H1 (cell line): ENCODE measurements at regions not wholly inside any gene's neighbourhood (a gene's known extent, or its start where the extent isn't known, plus 50 kb on each side); places are given as distances from the start of the nearest gene placed in this dataset.
A peak's percentile ranks its signal among the peaks of the same experiment; 100 is the strongest.

Experiments used
- CTCF ChIA-PET: fragments of 300-600 bp; sonication (Branson Sonifier 250); formaldehyde crosslinking; loops from one replicate; lab custom pipeline; 2021; ENCODE audit not compliant: partially characterized antibody; lab: Charles Lee
- POLR2A ChIA-PET: fragments of 300-600 bp; sonication (Branson Sonifier 250); formaldehyde crosslinking; loops from one replicate; lab custom pipeline; 2021; ENCODE audit warnings: inconsistent platforms; ENCODE audit not compliant: partially characterized antibody; lab: Charles Lee
- DNase-seq, 2 experiments: peaks; one replicate each; pipeline versions ENCODE4 v3.0.0 to v3.0.0-alpha.2; 2010 to 2022; ENCODE audit warnings: low spot score in 2 of 2, low read depth in 1 of 2, mixed read lengths in 1 of 2
- FAIRE-seq: peaks from 2 replicates; lab custom pipeline; 2011; peaks lifted over from hg19 to GRCh38; lab: Jason Lieb, UNC
- H2AFZ ChIP-seq: 2 replicates; pipeline ENCODE4 v1.8.1; 2012; ENCODE audit warnings: low read length, inconsistent platforms
- H2AK5ac ChIP-seq: 2 replicates; pipeline ENCODE4 v1.6.1; 2013; ENCODE audit warnings: low read depth, low read length
- H2BK120ac ChIP-seq: replicated peaks from 2 replicates; pipeline ENCODE3; 2013; ENCODE audit warnings: low read depth, low read length, inconsistent platforms
- H2BK12ac ChIP-seq: 2 replicates; pipeline ENCODE4 v1.6.1; 2013; ENCODE audit warnings: low read depth, low read length
- H2BK15ac ChIP-seq: 2 replicates; pipeline ENCODE4 v1.6.1; 2013; ENCODE audit warnings: low read length
- H2BK20ac ChIP-seq: 2 replicates; pipeline ENCODE4 v1.6.1; 2013; ENCODE audit warnings: low read length
- H2BK5ac ChIP-seq: 2 replicates; pipeline ENCODE4 v1.6.1; 2013; ENCODE audit warnings: low read depth, low read length
- H3K14ac ChIP-seq: 2 replicates; pipeline ENCODE4 v1.6.1; 2013; ENCODE audit warnings: inconsistent platforms; ENCODE audit not compliant: insufficient read length
- H3K18ac ChIP-seq: 2 replicates; pipeline ENCODE4 v1.6.1; 2013; ENCODE audit warnings: low read length; ENCODE audit errors: extremely low read depth
- H3K23ac ChIP-seq: 2 replicates; pipeline ENCODE4 v1.6.1; 2013; ENCODE audit warnings: inconsistent platforms; ENCODE audit not compliant: insufficient read length
- H3K23me2 ChIP-seq: 2 replicates; pipeline ENCODE4 v1.6.1; 2013; ENCODE audit warnings: low read depth, low read length
- H3K27ac ChIP-seq: 2 replicates; pipeline ENCODE4 v1.6.1; 2011; ENCODE audit warnings: low read depth, low read length, inconsistent platforms
- H3K27me3 ChIP-seq, 4 experiments: replicated peaks in 1 of 4; 1 replicate in 1 of 4; 2 replicates in 3 of 4; pipeline versions ENCODE4 v1.6.1 to v1.8.1; 2011 to 2013; ENCODE audit warnings: low read length in 3 of 4, mild to moderate bottlenecking in 3 of 4, inconsistent platforms in 2 of 4, mixed read lengths in 2 of 4, moderate library complexity in 1 of 4; ENCODE audit not compliant: control insufficient read depth in 3 of 4, insufficient read depth in 3 of 4; ENCODE audit errors: extremely low read depth in 1 of 4
- H3K36me3 ChIP-seq, 4 experiments: 2 replicates each; pipeline versions ENCODE4 v1.6.1 to v1.8.1; 2011 to 2013; ENCODE audit warnings: mild to moderate bottlenecking in 4 of 4, low read length in 3 of 4, moderate library complexity in 2 of 4, control low read depth in 1 of 4, inconsistent platforms in 1 of 4; ENCODE audit not compliant: insufficient read depth in 4 of 4, control insufficient read depth in 2 of 4
- H3K4ac ChIP-seq: replicated peaks from 2 replicates; pipeline ENCODE3; 2013; ENCODE audit warnings: low read length, low read depth, mixed read lengths, inconsistent platforms; ENCODE audit not compliant: insufficient read length
- H3K4me1 ChIP-seq, 4 experiments: replicated peaks in 1 of 4; 1 replicate in 1 of 4; 2 replicates in 3 of 4; pipeline versions ENCODE4 v1.6.1 to v1.8.1; 2011 to 2013; ENCODE audit warnings: low read length in 3 of 4, inconsistent platforms in 2 of 4, mixed read lengths in 1 of 4; ENCODE audit not compliant: insufficient read depth in 4 of 4, control insufficient read depth in 3 of 4
- H3K4me2 ChIP-seq, 2 experiments: 2 replicates each; pipeline versions ENCODE4 v1.6.1 to v1.8.1; 2011 to 2013; ENCODE audit warnings: low read depth in 2 of 2, low read length in 2 of 2, control low read depth in 1 of 2, inconsistent platforms in 1 of 2, mild to moderate bottlenecking in 1 of 2; ENCODE audit not compliant: insufficient read depth in 1 of 2
- H3K4me3 ChIP-seq, 4 experiments: fragments of 200-600, 300-600 bp in 1 of 4; sonication (generic), shearing (Covaris generic), sonication (Bioruptor Twin) in 1 of 4; 2 replicates each; pipeline versions ENCODE4 v1.5.1 to v1.8.1; 2011 to 2016; ENCODE audit warnings: low read length in 4 of 4, low read depth in 3 of 4, control low read depth in 2 of 4, inconsistent platforms in 2 of 4, mild to moderate bottlenecking in 2 of 4, mixed read lengths in 1 of 4, moderate library complexity in 1 of 4; ENCODE audit not compliant: insufficient read depth in 2 of 4; ENCODE audit errors: extremely low read depth in 1 of 4
- H3K56ac ChIP-seq: replicated peaks from 2 replicates; pipeline ENCODE3; 2013; ENCODE audit warnings: low read depth, mild to moderate bottlenecking, mixed read lengths, low read length, inconsistent platforms; ENCODE audit not compliant: insufficient read length
- H3K79me1 ChIP-seq: 2 replicates; pipeline ENCODE4 v1.6.1; 2013; ENCODE audit warnings: low read depth, low read length, control low read depth
- H3K79me2 ChIP-seq, 2 experiments: 2 replicates each; pipeline versions ENCODE4 v1.6.1 to v1.8.1; 2012 to 2013; ENCODE audit warnings: low read length in 2 of 2, mild to moderate bottlenecking in 2 of 2, inconsistent platforms in 1 of 2; ENCODE audit not compliant: insufficient read depth in 2 of 2, control insufficient read depth in 1 of 2
- H3K9ac ChIP-seq, 4 experiments: replicated peaks in 1 of 4; 1 replicate in 1 of 4; 2 replicates in 3 of 4; pipeline versions ENCODE4 v1.6.1 to v1.8.1; 2011 to 2013; ENCODE audit warnings: low read depth in 3 of 4, low read length in 3 of 4, control low read depth in 2 of 4, mild to moderate bottlenecking in 2 of 4, moderate library complexity in 2 of 4, inconsistent platforms in 1 of 4; ENCODE audit errors: extremely low read depth in 1 of 4
- H3K9me3 ChIP-seq, 2 experiments: 2 replicates each; pipeline versions ENCODE4 v1.6.1 to v1.8.1; 2012 to 2013; ENCODE audit warnings: mild to moderate bottlenecking in 2 of 2, moderate library complexity in 2 of 2, control low read depth in 1 of 2, inconsistent platforms in 1 of 2, low read depth in 1 of 2, low read length in 1 of 2, mixed read lengths in 1 of 2; ENCODE audit not compliant: insufficient read depth in 2 of 2
- H4K20me1 ChIP-seq, 2 experiments: replicated peaks in 1 of 2; 2 replicates each; pipeline versions ENCODE3 to v1.8.1; 2011 to 2013; ENCODE audit warnings: inconsistent platforms in 2 of 2, low read length in 2 of 2, mild to moderate bottlenecking in 1 of 2; ENCODE audit not compliant: insufficient read depth in 2 of 2, control insufficient read depth in 1 of 2
- H4K5ac ChIP-seq: 2 replicates; pipeline ENCODE4 v1.6.1; 2013; ENCODE audit warnings: low read length, low read depth, mixed read lengths, inconsistent platforms; ENCODE audit not compliant: insufficient read length
- H4K8ac ChIP-seq: 2 replicates; pipeline ENCODE4 v1.8.0; 2013; ENCODE audit warnings: mild to moderate bottlenecking, moderate library complexity, low read length, inconsistent platforms; ENCODE audit not compliant: insufficient read depth; ENCODE audit errors: extremely low read depth
- H4K91ac ChIP-seq: replicated peaks from 2 replicates; pipeline ENCODE3; 2013; ENCODE audit warnings: low read length, mixed read lengths, inconsistent platforms; ENCODE audit not compliant: insufficient read length
- ASH2L ChIP-seq: fragments of 200-600, 300-600 bp; sonication (generic); IDR thresholded peaks from one replicate; pipeline ENCODE4 v1.7.1; 2017; ENCODE audit warnings: low read length
- ATF2 ChIP-seq: IDR thresholded peaks from 2 replicates; pipeline ENCODE4 v1.6.1; 2012; ENCODE audit warnings: low read length, inconsistent platforms
- CBX8 ChIP-seq: fragments of 300-800, 300-1000 bp; sonication (generic); IDR thresholded peaks from 2 replicates; pipeline ENCODE4 v1.7.1; 2016; ENCODE audit warnings: low read depth, low read length, borderline replicate concordance
- GTF2F1 ChIP-seq: IDR thresholded peaks from 2 replicates; pipeline ENCODE4 v1.6.1; 2012; ENCODE audit warnings: low read depth, low read length, improper control_type of control experiment, borderline replicate concordance
- JUND ChIP-seq: IDR thresholded peaks from 2 replicates; pipeline ENCODE4 v1.6.1; 2011; ENCODE audit warnings: mild to moderate bottlenecking, improper control_type of control experiment, low read length
- KDM5A ChIP-seq: fragments of 200-600 bp; IDR thresholded peaks from 2 replicates; pipeline ENCODE4 v1.7.1; 2012; ENCODE audit warnings: mild to moderate bottlenecking, low read length, inconsistent platforms, mixed read lengths
- SRF ChIP-seq: IDR thresholded peaks from 2 replicates; pipeline ENCODE4 v1.6.1; 2011; ENCODE audit warnings: mild to moderate bottlenecking, low read depth, low read length, moderate library complexity
- TBP ChIP-seq: IDR thresholded peaks from 2 replicates; pipeline ENCODE4 v1.6.1; 2011; ENCODE audit warnings: low read depth, low read length, improper control_type of control experiment
- TCF12 ChIP-seq: IDR thresholded peaks from 2 replicates; pipeline ENCODE4 v1.6.1; 2011; ENCODE audit warnings: low read depth, mild to moderate bottlenecking, low read length
- YY1 ChIP-seq: IDR thresholded peaks from 2 replicates; pipeline ENCODE4 v1.6.1; 2011; ENCODE audit warnings: low read depth, mild to moderate bottlenecking, low read length
- WGBS, 2 experiments: shearing (Covaris generic) in 1 of 2; methylation state at CpG; one replicate each; pipeline versions ENCODE4 v1.1.6 to v1.1.7; 2013 to 2015; ENCODE audit warnings: low lambda C conversion rate in 2 of 2, mixed read lengths in 2 of 2, inconsistent platforms in 1 of 2, low coverage in 1 of 2, missing lambda C conversion rate in 1 of 2; ENCODE audit not compliant: insufficient replicate concordance in 2 of 2, insufficient coverage in 1 of 2, insufficient read length in 1 of 2; ENCODE audit errors: extremely low coverage in 1 of 2, missing lambda C conversion rate in 1 of 2; 5-methylcytosine and 5-hydroxymethylcytosine counted together

GRCh38 chr4:189200353-189200752 lies 740.3 kb upstream of the FRG1 start:
- FAIRE-seq (no peak), DNase-seq (no peak)
- H3K56ac ChIP-seq: no peak overlapping the region
- H2BK12ac ChIP-seq: no peak overlapping the region; the same call in 1 of the 2 replicates
- WGBS, 2 experiments: 97% methylated on average over 7 of the region's 7 CpGs; no CpG with 5 or more reads in 1 of the 2 experiments
- TF ChIP-seq TBP (no peak), ATF2 (no peak), GTF2F1 (no peak), CBX8 (no peak), JUND (no peak), TCF12 (no peak), SRF (no peak), ASH2L (no peak), KDM5A (no peak), YY1 (no peak)
- H3K14ac ChIP-seq: no peak overlapping the region
- no peak overlapping the region for H2AK5ac ChIP-seq
- H3K18ac ChIP-seq: no peak overlapping the region
- H4K8ac ChIP-seq: no peak overlapping the region
- H3K4me2 ChIP-seq: no peak overlapping the region
- no peaks in the 10 kb centered on the region for H3K79me1 ChIP-seq
- no peak overlapping the region for H2BK15ac ChIP-seq
- H2BK5ac ChIP-seq: no peak overlapping the region
- ChIA-PET POLR2A (no interaction called here), CTCF (interaction anchor here (3.6 kb wide), 1 partner anchor 51 kb away, joined by 16 read pairs; no protein-coding TSS in a partner anchor)
- H3K27ac ChIP-seq: no peak overlapping the region
- H3K4me1 ChIP-seq: peaks cover 0 to 2% (median 0%) of the 10 kb centered on the region in 4 experiments; a peak in 2 of 7 replicates
- no peak overlapping the region for H4K5ac ChIP-seq
- no peaks in the 10 kb centered on the region for H3K36me3 ChIP-seq
- H4K91ac ChIP-seq: no peak overlapping the region
- H3K27me3 ChIP-seq: no peaks in the 10 kb centered on the region
- no peak overlapping the region for H2AFZ ChIP-seq
- H3K23me2 ChIP-seq: no peaks in the 10 kb centered on the region
- H3K23ac ChIP-seq: no peak overlapping the region
- no peak overlapping the region for H3K4me3 ChIP-seq
- no peak overlapping the region for H3K4ac ChIP-seq
- H4K20me1 ChIP-seq: no peaks in the 10 kb centered on the region
- no peak overlapping the region for H3K9ac ChIP-seq
- H2BK20ac ChIP-seq: no peak overlapping the region
- H3K9me3 ChIP-seq: no peaks in the 10 kb centered on the region
- no peaks in the 10 kb centered on the region for H3K79me2 ChIP-seq
- peak overlapping the region; percentile 4 for H2BK120ac ChIP-seq
